Activated CD4-positive, alpha-beta T cell treated with anti-CD3 and anti-CD28 coated beads, Interleukin-2, amount 10 ng/mL, durations not matched to agents 7 days and 5 days (primary cell): ENCODE measurements at regions not wholly inside any gene's neighbourhood (a gene's known extent, or its start where the extent isn't known, plus 50 kb on each side); places are given as distances from the start of the nearest gene placed in this dataset.

ENCODE experiments used
- CTCF ChIA-PET: fragments of 350-600 bp; sonication (Branson Sonifier 250); formaldehyde crosslinking; loops from one replicate; lab custom pipeline; 2021; ENCODE audit warnings: antibody characterized with exemption; lab: Charles Lee
- POLR2A ChIA-PET: fragments of 350-600 bp; sonication (Branson Sonifier 250); formaldehyde crosslinking; loops from one replicate; lab custom pipeline; 2021; ENCODE audit warnings: antibody characterized with exemption; lab: Charles Lee
- DNase-seq: peaks from one replicate; pipeline ENCODE4 v3.0.0-alpha.2; 2020
- H3K27ac Mint-ChIP-seq: one replicate; pipeline ENCODE4 v1.8.0; 2021; ENCODE audit warnings: mild to moderate bottlenecking, moderate library complexity, mixed read lengths
- H3K27me3 Mint-ChIP-seq: one replicate; pipeline ENCODE4 v1.8.0; 2021; ENCODE audit warnings: mixed read lengths
- H3K36me3 Mint-ChIP-seq: one replicate; pipeline ENCODE4 v1.8.0; 2021; ENCODE audit warnings: low read depth, mixed read lengths
- H3K4me1 Mint-ChIP-seq: one replicate; pipeline ENCODE4 v1.8.0; 2021; ENCODE audit warnings: mixed read lengths
- H3K4me3 Mint-ChIP-seq: one replicate; pipeline ENCODE4 v1.8.0; 2021; ENCODE audit warnings: mild to moderate bottlenecking, moderate library complexity, mixed read lengths
- H3K9me3 Mint-ChIP-seq: one replicate; pipeline ENCODE4 v1.8.0; 2021; ENCODE audit warnings: mixed read lengths

GRCh38 chr3:126275620-126275904, 81.6 kb downstream of the KLF15 start:
- no peaks in the 10 kb centered on the region for H3K4me1 Mint-ChIP-seq
- CTCF ChIA-PET = no interaction called here
- H3K4me3 Mint-ChIP-seq = no peak overlapping the region

GRCh38 chr3:126274735-126275619, 82.2 kb downstream of the KLF15 start:
- ChIA-PET POLR2A (no interaction called here), CTCF (no interaction called here)
- Mint-ChIP-seq H3K27me3 (peaks cover 2% of the 10 kb centered on the region), H3K36me3 (no peaks in the 10 kb centered on the region), H3K4me1 (no peaks in the 10 kb centered on the region), H3K4me3 (no peak overlapping the region), H3K27ac (no peak overlapping the region), H3K9me3 (no peaks in the 10 kb centered on the region)
- no peak for DNase-seq

More at GRCh38 chr3:126275620-126275904, 81.6 kb downstream of the KLF15 start:
- no peak for DNase-seq
- no peaks in the 10 kb centered on the region for H3K36me3 Mint-ChIP-seq
- H3K9me3 Mint-ChIP-seq = no peaks in the 10 kb centered on the region
- POLR2A ChIA-PET = no interaction called here
- H3K27ac Mint-ChIP-seq = no peak overlapping the region
- peaks cover 7% of the 10 kb centered on the region for H3K27me3 Mint-ChIP-seq

DNA sequence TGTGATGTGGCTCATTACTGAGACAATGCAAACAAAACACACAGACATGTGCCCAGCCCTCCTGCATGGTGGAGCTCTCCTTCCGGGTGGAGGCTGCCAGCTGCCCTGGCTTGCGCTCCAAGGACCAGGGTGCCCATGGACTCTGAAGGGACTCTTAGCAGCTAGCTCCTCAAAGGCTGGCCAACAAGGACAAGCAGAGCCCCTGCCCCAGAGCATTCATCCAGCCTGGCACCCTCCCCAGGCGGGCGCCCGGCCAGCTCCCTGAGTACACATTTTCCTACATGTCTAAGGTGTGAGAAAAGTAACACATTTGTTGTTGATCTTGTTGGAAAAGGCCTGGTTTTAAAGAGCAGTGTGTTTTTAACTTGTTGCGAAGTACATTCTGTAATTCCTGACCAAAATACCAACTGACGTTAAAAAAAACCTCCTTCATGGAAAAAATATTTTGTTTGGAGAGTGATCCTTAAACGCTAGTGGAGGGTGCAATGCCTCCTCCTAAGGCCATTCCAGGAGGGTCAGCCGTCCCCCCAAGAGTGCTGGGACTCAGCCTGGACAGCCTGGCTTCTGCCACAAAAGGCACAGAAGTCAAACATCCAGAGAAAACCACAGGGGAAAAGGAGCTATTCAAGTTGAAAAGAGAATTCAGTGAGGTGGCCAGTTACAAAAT, 86.9 kb downstream of the KLF15 start:
- POLR2A ChIA-PET = no interaction called here
- peaks cover 23% of the 10 kb centered on the region for H3K27me3 Mint-ChIP-seq
- H3K4me1 Mint-ChIP-seq = no peaks in the 10 kb centered on the region
- H3K27ac Mint-ChIP-seq = no peak overlapping the region
- H3K9me3 Mint-ChIP-seq = no peaks in the 10 kb centered on the region
- H3K4me3 Mint-ChIP-seq = no peak overlapping the region
- no peak for DNase-seq
- CTCF ChIA-PET = no interaction called here
- no peaks in the 10 kb centered on the region for H3K36me3 Mint-ChIP-seq

DNA sequence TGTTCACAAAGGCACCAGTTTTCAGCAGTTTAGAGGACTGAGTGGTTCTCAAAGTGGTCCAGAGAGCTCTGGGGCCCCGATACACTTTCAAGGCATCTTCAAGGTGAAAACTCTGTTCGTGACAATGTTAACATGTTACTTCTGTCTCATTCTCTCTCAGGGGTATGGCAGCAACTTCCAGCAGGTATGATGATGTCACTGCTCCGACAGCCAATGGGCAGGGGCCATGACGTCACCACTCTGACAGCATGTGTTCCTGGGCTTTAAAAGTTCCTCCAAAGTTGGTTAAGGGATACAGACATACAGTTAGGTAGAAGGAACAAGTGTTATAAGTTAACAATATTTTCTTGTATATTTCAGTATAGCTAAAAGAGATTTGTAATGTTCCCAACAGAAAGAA, 87.9 kb downstream of the KLF15 start:
- H3K9me3 Mint-ChIP-seq = no peaks in the 10 kb centered on the region
- POLR2A ChIA-PET = no interaction called here
- H3K4me1 Mint-ChIP-seq = no peaks in the 10 kb centered on the region
- no peak for DNase-seq
- no peak overlapping the region for H3K27ac Mint-ChIP-seq
- CTCF ChIA-PET = no interaction called here
- H3K36me3 Mint-ChIP-seq = no peaks in the 10 kb centered on the region
- H3K4me3 Mint-ChIP-seq = no peak overlapping the region
- peaks cover 23% of the 10 kb centered on the region for H3K27me3 Mint-ChIP-seq

GRCh38 chr3:126268866-126269265, 88.3 kb downstream of the KLF15 start:
- DNase-seq = no peak
- ChIA-PET POLR2A (no interaction called here), CTCF (no interaction called here)

GRCh38 chr3:126267976-126268615, 87.7 kb upstream of the ALDH1L1 start:
- CTCF ChIA-PET = no interaction called here

More at GRCh38 chr3:126268866-126269265, 88.3 kb downstream of the KLF15 start:
- no peak overlapping the region for H3K4me3 Mint-ChIP-seq
- H3K4me1 Mint-ChIP-seq = no peaks in the 10 kb centered on the region
- H3K27me3 Mint-ChIP-seq = peaks cover 23% of the 10 kb centered on the region
- no peaks in the 10 kb centered on the region for H3K9me3 Mint-ChIP-seq
- no peaks in the 10 kb centered on the region for H3K36me3 Mint-ChIP-seq
- H3K27ac Mint-ChIP-seq = no peak overlapping the region

GRCh38 chr3:126267169-126267975, 87.0 kb upstream of the ALDH1L1 start:
- Mint-ChIP-seq H3K9me3 (no peaks in the 10 kb centered on the region), H3K36me3 (no peaks in the 10 kb centered on the region), H3K4me3 (no peak overlapping the region), H3K27ac (no peak overlapping the region), H3K27me3 (peaks cover 23% of the 10 kb centered on the region), H3K4me1 (no peaks in the 10 kb centered on the region)
- ChIA-PET CTCF (no interaction called here), POLR2A (no interaction called here)
- DNase-seq = no peak

More at GRCh38 chr3:126267976-126268615, 87.7 kb upstream of the ALDH1L1 start:
- Mint-ChIP-seq H3K36me3 (no peaks in the 10 kb centered on the region), H3K9me3 (no peaks in the 10 kb centered on the region), H3K27ac (no peak overlapping the region), H3K4me3 (no peak overlapping the region), H3K4me1 (no peaks in the 10 kb centered on the region), H3K27me3 (peaks cover 23% of the 10 kb centered on the region)
- DNase-seq = no peak
- POLR2A ChIA-PET = no interaction called here

GRCh38 chr3:126266850-126267168, 86.4 kb upstream of the ALDH1L1 start:
- ChIA-PET POLR2A (no interaction called here), CTCF (no interaction called here)
- Mint-ChIP-seq H3K4me3 (no peak overlapping the region), H3K36me3 (no peaks in the 10 kb centered on the region), H3K4me1 (no peaks in the 10 kb centered on the region), H3K27ac (no peak overlapping the region), H3K9me3 (no peaks in the 10 kb centered on the region), H3K27me3 (peaks cover 21% of the 10 kb centered on the region)
- DNase-seq = no peak

DNA sequence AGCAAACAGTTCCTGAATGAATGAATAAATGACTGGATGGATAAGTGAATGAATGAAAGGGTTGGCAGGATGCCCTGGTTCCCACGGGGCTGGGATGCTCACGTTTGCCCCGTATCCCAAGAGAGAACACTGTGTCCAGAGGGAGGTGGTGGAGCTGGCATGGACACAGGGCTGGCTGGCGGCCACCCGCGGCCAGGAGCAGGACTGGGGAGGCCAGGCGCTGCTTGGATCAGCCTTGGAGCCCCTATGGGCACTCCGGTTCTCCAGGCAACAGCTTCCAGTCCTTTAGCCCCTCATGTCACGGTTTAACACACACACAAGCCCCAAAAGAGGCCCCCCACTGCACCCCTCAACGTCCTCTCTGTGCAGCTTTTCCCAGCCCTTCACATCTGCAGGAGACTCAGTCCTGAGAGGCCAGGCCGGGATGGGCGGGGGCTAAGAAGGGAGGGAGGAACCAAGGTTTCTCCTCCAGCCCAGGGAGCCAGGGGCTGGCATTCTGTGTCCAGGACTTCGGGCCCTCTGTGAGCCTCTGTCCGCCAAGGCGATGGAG, 86.0 kb upstream of the ALDH1L1 start:
- ChIA-PET POLR2A (no interaction called here), CTCF (no interaction called here)
- DNase-seq = no peak
- no peak overlapping the region for H3K4me3 Mint-ChIP-seq
- no peaks in the 10 kb centered on the region for H3K9me3 Mint-ChIP-seq
- no peak overlapping the region for H3K27ac Mint-ChIP-seq
- H3K4me1 Mint-ChIP-seq = no peaks in the 10 kb centered on the region
- H3K36me3 Mint-ChIP-seq = no peaks in the 10 kb centered on the region
- H3K27me3 Mint-ChIP-seq = peaks cover 21% of the 10 kb centered on the region

- Mint-ChIP-seq H3K27ac (no peak overlapping the region), H3K27me3 (peaks cover 21% of the 10 kb centered on the region), H3K4me1 (no peaks in the 10 kb centered on the region), H3K36me3 (no peaks in the 10 kb centered on the region), H3K9me3 (no peaks in the 10 kb centered on the region), H3K4me3 (no peak overlapping the region)
- POLR2A ChIA-PET = no interaction called here
- no peak for DNase-seq
- CTCF ChIA-PET = no interaction called here
Observed at GRCh38 chr3:126264952-126265351, 84.6 kb upstream of the ALDH1L1 start.

DNA sequence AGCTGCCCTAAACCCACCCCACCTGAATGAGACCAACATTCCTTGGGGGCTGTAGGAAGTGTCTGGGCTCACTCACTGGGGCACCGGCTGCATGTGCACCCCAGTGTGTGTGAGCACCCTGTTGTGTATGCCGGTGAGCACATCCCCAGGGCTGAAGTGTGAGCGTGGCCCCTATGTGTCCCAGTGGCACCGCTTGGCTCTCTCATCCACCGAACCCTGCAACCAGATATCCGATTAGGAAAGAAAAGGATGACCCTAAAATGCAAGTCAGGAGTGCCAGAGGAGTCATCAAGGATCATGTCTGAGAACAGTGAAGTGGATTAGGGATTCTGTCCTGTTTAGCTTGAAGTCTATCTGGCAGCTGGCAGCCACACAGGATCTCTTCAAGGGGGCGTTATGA, 84.0 kb upstream of the ALDH1L1 start:
- Mint-ChIP-seq H3K27me3 (peaks cover 18% of the 10 kb centered on the region), H3K4me3 (no peak overlapping the region), H3K4me1 (no peaks in the 10 kb centered on the region), H3K9me3 (no peaks in the 10 kb centered on the region), H3K27ac (no peak overlapping the region), H3K36me3 (no peaks in the 10 kb centered on the region)
- DNase-seq = no peak
- CTCF ChIA-PET = no interaction called here
- POLR2A ChIA-PET = no interaction called here

- Mint-ChIP-seq H3K36me3 (no peaks in the 10 kb centered on the region), H3K9me3 (no peaks in the 10 kb centered on the region), H3K27ac (no peak overlapping the region), H3K4me3 (no peak overlapping the region), H3K4me1 (peaks cover under 1% of the 10 kb centered on the region), H3K27me3 (peaks cover 14% of the 10 kb centered on the region)
- DNase-seq = no peak
- CTCF ChIA-PET = no interaction called here
- POLR2A ChIA-PET = no interaction called here
Observed at GRCh38 chr3:126263971-126264370, 83.6 kb upstream of the ALDH1L1 start.
